ENCODE measurements at regions not wholly inside any gene's neighbourhood (a gene's known extent, or its start where the extent isn't known, plus 50 kb on each side); places are given as distances from the start of the nearest gene placed in this dataset.

DNA sequence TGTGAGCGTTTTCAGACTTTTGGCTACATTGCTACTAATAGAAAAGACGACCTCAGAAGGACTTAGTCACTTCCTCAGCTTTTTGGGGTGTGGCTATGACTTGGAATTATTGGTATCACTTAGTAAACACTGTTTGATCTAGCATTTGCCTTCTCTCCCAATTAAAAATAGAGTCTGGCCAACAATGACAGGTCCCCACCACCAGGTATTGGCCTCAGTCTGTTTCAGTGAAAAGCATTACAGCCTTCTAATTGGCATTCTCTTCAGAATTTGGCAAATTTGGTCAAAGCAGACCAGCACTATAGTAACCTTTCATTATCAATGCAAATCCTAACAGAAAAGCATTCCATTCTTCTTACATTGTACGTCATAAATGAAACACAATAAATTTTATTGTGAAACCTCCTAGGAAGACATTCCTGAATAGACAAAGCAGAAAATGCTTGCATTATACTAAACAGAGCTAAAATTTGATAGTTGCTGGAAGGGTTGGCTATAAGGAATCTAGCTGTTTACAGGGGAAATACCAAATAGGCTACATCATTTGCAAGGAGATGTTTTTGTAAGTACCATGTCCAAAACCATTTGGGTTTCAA, 613.9 kb downstream of the IRS1 start:
- intact Hi-C loops (cut with DNase I): no loop called here
- no peak for TF ChIP-seq POLR2A (IDR thresholded peaks at IDR 0.05)
- TF ChIP-seq, protein P1, sequence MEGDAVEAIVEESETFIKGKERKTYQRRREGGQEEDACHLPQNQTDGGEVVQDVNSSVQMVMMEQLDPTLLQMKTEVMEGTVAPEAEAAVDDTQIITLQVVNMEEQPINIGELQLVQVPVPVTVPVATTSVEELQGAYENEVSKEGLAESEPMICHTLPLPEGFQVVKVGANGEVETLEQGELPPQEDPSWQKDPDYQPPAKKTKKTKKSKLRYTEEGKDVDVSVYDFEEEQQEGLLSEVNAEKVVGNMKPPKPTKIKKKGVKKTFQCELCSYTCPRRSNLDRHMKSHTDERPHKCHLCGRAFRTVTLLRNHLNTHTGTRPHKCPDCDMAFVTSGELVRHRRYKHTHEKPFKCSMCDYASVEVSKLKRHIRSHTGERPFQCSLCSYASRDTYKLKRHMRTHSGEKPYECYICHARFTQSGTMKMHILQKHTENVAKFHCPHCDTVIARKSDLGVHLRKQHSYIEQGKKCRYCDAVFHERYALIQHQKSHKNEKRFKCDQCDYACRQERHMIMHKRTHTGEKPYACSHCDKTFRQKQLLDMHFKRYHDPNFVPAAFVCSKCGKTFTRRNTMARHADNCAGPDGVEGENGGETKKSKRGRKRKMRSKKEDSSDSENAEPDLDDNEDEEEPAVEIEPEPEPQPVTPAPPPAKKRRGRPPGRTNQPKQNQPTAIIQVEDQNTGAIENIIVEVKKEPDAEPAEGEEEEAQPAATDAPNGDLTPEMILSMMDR (IDR thresholded peaks at IDR 0.05): no peak
- H3K4me3 ChIP-seq (replicated peaks in 1 of 3): no peak overlapping the region
- no peak overlapping the region for H3K27ac ChIP-seq
- peaks cover 14 to 19% of the 10 kb centered on the region in 2 donors for H3K4me1 ChIP-seq
- 46 to 60% methylated on average over 3 of the region's 3 CpGs for WGBS, 2 donors
- H3K9me3 ChIP-seq: no peaks in the 10 kb centered on the region
- no peak for DNase-seq
- H3K36me3 ChIP-seq: no peaks in the 10 kb centered on the region
- no peaks in the 10 kb centered on the region for H3K27me3 ChIP-seq

GRCh38 chr2:226184940-226185615, 614.5 kb downstream of the IRS1 start:
- no peak for DNase-seq
- intact Hi-C loops (cut with DNase I): no loop called here
- Histone ChIP-seq H3K36me3 (no peaks in the 10 kb centered on the region), H3K27ac (no peak overlapping the region), H3K4me1 (peaks cover 19% of the 10 kb centered on the region in 2 donors), H3K27me3 (no peaks in the 10 kb centered on the region), H3K9me3 (no peaks in the 10 kb centered on the region), H3K4me3 (replicated peaks in 1 of 3) (no peak overlapping the region)
- WGBS, 2 donors: 63 to 71% methylated on average over 6 of the region's 6 CpGs
- no peak for TF ChIP-seq POLR2A (IDR thresholded peaks at IDR 0.05)
- TF ChIP-seq, protein P1 (IDR thresholded peaks at IDR 0.05): no peak

DNA sequence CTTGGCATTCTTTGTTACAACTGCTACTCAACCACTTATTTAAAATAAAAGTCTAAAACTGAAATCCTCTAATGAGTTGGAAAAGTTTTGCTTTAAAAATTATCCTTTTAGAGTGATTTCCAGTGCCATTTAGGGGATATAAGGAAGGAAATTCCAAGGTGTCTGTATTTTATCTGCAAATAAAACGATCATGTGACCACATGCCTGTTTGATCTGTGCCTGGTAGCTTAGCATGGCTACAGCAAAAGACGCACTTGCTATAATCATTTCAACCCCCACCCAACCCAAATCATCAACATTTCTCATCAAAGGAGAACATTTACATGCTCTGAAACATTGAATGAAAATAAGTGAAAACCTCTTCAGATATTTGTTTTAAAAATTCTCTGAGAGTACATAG, 615.1 kb downstream of the IRS1 start:
- TF ChIP-seq POLR2A (IDR thresholded peaks at IDR 0.05): no peak
- TF ChIP-seq, protein P1 (IDR thresholded peaks at IDR 0.05): no peak
- Histone ChIP-seq H3K27ac (no peak overlapping the region), H3K36me3 (no peaks in the 10 kb centered on the region), H3K4me3 (replicated peaks in 1 of 3) (no peak overlapping the region), H3K9me3 (no peaks in the 10 kb centered on the region), H3K4me1 (peaks cover 19% of the 10 kb centered on the region in 2 donors), H3K27me3 (no peaks in the 10 kb centered on the region)
- no peak for DNase-seq
- WGBS, 2 donors: 89 to 90% methylated on average over 2 of the region's 2 CpGs
- intact Hi-C loops (cut with DNase I): no loop called here

- H3K9me3 ChIP-seq: no peaks in the 10 kb centered on the region
- intact Hi-C loops (cut with DNase I): no loop called here
- TF ChIP-seq, protein P1 (IDR thresholded peaks at IDR 0.05): no peak
- no peak for TF ChIP-seq POLR2A (IDR thresholded peaks at IDR 0.05)
- peaks cover 19% of the 10 kb centered on the region in 2 donors for H3K4me1 ChIP-seq
- H3K36me3 ChIP-seq: no peaks in the 10 kb centered on the region
- DNase-seq: no peak
- no peaks in the 10 kb centered on the region for H3K27me3 ChIP-seq
- H3K27ac ChIP-seq: no peak overlapping the region
- WGBS, 2 donors: 93 to 94% methylated on average over 3 of the region's 3 CpGs
- H3K4me3 ChIP-seq (replicated peaks in 1 of 3): no peak overlapping the region
Measured at GRCh38 chr2:226183550-226183949, 616.1 kb downstream of the IRS1 start.

DNA sequence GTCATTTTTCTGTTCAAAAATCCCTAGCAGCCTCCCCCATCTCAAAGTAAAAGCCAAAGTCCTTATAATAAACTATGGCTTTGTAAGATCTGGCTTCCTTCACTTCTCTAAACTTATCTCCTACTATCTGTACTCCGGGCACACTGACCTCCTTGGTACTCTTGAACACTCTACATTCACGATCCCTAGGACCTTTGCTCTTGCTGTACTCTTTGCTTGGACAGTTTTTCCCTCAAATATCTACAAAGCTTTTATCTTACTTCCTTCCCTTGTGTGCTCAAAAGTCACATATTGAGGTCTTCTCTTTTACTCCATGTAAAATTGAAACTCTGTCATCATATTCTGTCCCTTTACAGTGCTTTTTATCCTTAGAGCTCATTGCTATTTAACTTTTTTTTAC, 616.6 kb downstream of the IRS1 start:
- DNase-seq: no peak
- 82 to 86% methylated on average over 2 of the region's 2 CpGs for WGBS, 2 donors
- H3K4me3 ChIP-seq (replicated peaks in 1 of 3): no peak overlapping the region
- H3K36me3 ChIP-seq: no peaks in the 10 kb centered on the region
- TF ChIP-seq, protein P1 (IDR thresholded peaks at IDR 0.05): no peak
- TF ChIP-seq POLR2A (IDR thresholded peaks at IDR 0.05): no peak
- peaks cover 19% of the 10 kb centered on the region in 2 donors for H3K4me1 ChIP-seq
- no peak overlapping the region for H3K27ac ChIP-seq
- intact Hi-C loops (cut with DNase I): no loop called here
- H3K27me3 ChIP-seq: no peaks in the 10 kb centered on the region
- no peaks in the 10 kb centered on the region for H3K9me3 ChIP-seq
